Colonic mucosa (tissue), 4 donors: ENCODE measurements at regions not wholly inside any gene's neighbourhood (a gene's known extent, or its start where the extent isn't known, plus 50 kb on each side); places are given as distances from the start of the nearest gene placed in this dataset.

ENCODE experiments used
- DNase-seq: peaks from one replicate; pipeline ENCODE4 v3.0.0-alpha.2; 2020
- H3K27ac ChIP-seq: fragments of 200-600 bp; one replicate; pipeline ENCODE4 v1.8.0; 2021
- H3K27me3 ChIP-seq: fragments of 200-600 bp; one replicate; pipeline ENCODE4 v1.8.0; 2021
- H3K36me3 ChIP-seq: fragments of 200-600 bp; one replicate; pipeline ENCODE4 v1.8.0; 2021
- H3K4me1 ChIP-seq: fragments of 200-600 bp; one replicate; pipeline ENCODE4 v1.8.0; 2021; ENCODE audit warnings: mild to moderate bottlenecking
- H3K4me3 ChIP-seq: fragments of 200-600 bp; one replicate; pipeline ENCODE4 v1.8.0; 2021
- H3K9ac ChIP-seq, 2 donors: one replicate each; pipeline ENCODE4 v1.7.0; 2013; ENCODE audit warnings: control low read depth in 2 of 2, low read depth in 2 of 2, low read length in 2 of 2
- H3K9me3 ChIP-seq: fragments of 200-600 bp; one replicate; pipeline ENCODE4 v1.8.0; 2021
- intact Hi-C: fragments of 100-400 bp; cut with DNase I; formaldehyde crosslinking; loops from one replicate; pipeline ENCODE4 v1.14.1; 2022
- TF ChIP-seq, protein P1 (sequence below): fragments of 200-600 bp; IDR thresholded peaks from one replicate; pipeline ENCODE4 v1.8.0; 2022; ENCODE audit warnings: antibody characterized with exemption, mild to moderate bottlenecking
- donor health status: healthy.
- donor health status: DM: no; HTN: no; CAD: no.
- donor health status: DM: no; HTN: no; CAD: no.

DNA sequence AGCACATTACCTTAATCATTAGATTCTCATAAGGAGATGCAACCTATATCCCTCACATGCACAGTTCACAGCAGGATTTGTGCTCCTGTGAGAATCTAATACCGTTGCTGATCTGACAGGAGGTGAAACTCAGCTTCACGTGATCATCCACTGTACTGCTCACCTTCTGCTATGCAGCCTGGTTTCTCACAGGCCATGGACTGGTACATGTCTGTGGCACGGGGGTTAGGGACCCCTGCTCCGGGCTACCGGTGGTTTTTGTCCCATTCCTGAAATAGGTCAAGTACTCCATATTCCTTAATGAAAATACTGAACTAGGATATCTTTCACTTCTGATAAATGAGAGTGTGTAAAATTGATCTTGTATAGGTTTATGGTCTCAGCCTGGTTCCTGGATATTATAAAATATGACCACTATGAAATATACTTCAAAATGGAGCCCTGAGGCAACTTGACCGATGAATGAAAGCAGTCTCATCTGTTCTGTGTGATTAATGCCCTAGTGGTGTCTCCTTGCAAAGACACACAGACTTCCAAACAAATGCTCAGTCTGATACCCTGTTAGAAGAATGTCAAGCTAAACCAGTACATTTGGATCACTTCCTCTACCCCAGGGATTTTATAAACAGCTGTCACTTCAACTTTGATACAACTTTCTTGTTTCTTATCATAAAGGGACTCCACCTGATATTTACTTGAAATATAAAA lies 492.9 kb upstream of the ANO3 start:
- Histone ChIP-seq H3K27ac (no peak overlapping the region), H3K36me3 (no peaks in the 10 kb centered on the region), H3K9ac (no peak overlapping the region), H3K4me3 (no peak overlapping the region), H3K27me3 (no peaks in the 10 kb centered on the region), H3K4me1 (no peaks in the 10 kb centered on the region), H3K9me3 (no peaks in the 10 kb centered on the region)
- DNase-seq = no peak
- TF ChIP-seq, protein P1, sequence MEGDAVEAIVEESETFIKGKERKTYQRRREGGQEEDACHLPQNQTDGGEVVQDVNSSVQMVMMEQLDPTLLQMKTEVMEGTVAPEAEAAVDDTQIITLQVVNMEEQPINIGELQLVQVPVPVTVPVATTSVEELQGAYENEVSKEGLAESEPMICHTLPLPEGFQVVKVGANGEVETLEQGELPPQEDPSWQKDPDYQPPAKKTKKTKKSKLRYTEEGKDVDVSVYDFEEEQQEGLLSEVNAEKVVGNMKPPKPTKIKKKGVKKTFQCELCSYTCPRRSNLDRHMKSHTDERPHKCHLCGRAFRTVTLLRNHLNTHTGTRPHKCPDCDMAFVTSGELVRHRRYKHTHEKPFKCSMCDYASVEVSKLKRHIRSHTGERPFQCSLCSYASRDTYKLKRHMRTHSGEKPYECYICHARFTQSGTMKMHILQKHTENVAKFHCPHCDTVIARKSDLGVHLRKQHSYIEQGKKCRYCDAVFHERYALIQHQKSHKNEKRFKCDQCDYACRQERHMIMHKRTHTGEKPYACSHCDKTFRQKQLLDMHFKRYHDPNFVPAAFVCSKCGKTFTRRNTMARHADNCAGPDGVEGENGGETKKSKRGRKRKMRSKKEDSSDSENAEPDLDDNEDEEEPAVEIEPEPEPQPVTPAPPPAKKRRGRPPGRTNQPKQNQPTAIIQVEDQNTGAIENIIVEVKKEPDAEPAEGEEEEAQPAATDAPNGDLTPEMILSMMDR = no peak
- intact Hi-C loops = no loop called here

DNA sequence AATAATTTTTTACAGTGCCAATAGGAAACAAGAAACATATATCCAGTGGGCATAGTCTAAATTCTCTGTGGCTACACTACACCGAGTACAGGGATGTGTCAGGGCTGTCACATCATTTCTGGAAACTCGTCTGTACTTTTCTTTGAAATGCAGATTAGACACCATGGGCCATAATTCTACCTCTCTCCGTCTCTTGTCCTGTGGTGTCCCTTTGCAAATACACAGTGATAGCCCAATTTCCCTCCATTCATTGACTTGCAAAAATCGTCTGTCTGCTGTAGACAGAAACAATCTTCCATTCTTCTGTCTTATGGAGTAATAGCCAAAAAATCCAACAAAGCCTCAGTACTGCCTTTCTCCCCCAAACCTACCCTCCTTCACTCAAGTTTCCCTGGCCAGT lies 487.1 kb upstream of the ANO3 start:
- Histone ChIP-seq H3K9ac (no peak overlapping the region), H3K4me3 (no peak overlapping the region), H3K36me3 (no peaks in the 10 kb centered on the region), H3K9me3 (no peaks in the 10 kb centered on the region), H3K4me1 (no peaks in the 10 kb centered on the region), H3K27me3 (no peaks in the 10 kb centered on the region), H3K27ac (no peak overlapping the region)
- DNase-seq = no peak
- intact Hi-C loops = no loop called here
- TF ChIP-seq, protein P1 = no peak

DNA sequence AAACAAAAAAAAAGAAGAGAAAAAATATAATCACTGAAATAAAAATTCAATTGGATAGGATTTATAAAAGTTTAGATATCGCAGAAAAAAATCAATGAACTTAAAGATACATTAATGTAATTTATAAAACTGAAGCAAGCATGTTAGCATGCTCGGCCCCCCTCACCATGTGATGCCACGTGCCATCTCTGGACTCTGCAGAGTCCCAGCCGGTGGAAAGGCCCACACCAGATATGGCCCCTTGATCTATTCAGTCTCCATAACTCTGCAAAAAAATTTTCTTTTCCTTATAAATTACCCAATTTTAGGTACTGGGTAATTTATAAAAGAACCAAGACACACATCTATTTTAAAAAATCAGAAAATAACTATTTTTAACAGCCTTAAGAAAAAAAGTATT lies 476.0 kb upstream of the ANO3 start:
- Histone ChIP-seq H3K4me1 (no peaks in the 10 kb centered on the region), H3K9ac (no peak overlapping the region), H3K36me3 (no peaks in the 10 kb centered on the region), H3K4me3 (no peak overlapping the region), H3K27ac (no peak overlapping the region), H3K27me3 (no peaks in the 10 kb centered on the region), H3K9me3 (no peaks in the 10 kb centered on the region)
- no peak for DNase-seq
- intact Hi-C loops = no loop called here
- TF ChIP-seq, protein P1 = no peak

DNA sequence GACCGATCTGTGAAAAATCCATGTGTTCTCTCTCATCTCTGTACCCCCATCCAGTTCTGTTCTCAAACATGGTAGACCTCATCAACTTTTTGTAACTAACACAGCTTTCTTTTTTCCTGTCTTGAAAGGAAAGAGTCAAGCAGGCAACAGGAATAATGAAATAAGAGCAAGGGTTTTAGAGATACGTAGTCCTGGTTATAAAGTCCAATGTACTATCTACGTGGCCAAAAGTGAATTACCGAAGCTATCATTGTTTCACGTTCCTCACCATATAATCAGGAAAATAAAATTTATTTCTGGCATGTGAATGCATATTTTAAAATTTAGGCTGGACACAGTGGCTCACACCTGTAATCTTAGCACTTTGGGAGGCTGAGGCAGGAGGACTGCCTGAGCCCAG lies 472.2 kb upstream of the ANO3 start:
- H3K9ac ChIP-seq = no peak overlapping the region
- H3K36me3 ChIP-seq = no peaks in the 10 kb centered on the region
- peak overlapping the region; percentile 48 for H3K27ac ChIP-seq
- H3K27me3 ChIP-seq = no peaks in the 10 kb centered on the region
- H3K9me3 ChIP-seq = no peaks in the 10 kb centered on the region
- no peak overlapping the region for H3K4me3 ChIP-seq
- TF ChIP-seq, protein P1 = no peak
- no peaks in the 10 kb centered on the region for H3K4me1 ChIP-seq
- no peak for DNase-seq
- intact Hi-C loops = no loop called here

DNA sequence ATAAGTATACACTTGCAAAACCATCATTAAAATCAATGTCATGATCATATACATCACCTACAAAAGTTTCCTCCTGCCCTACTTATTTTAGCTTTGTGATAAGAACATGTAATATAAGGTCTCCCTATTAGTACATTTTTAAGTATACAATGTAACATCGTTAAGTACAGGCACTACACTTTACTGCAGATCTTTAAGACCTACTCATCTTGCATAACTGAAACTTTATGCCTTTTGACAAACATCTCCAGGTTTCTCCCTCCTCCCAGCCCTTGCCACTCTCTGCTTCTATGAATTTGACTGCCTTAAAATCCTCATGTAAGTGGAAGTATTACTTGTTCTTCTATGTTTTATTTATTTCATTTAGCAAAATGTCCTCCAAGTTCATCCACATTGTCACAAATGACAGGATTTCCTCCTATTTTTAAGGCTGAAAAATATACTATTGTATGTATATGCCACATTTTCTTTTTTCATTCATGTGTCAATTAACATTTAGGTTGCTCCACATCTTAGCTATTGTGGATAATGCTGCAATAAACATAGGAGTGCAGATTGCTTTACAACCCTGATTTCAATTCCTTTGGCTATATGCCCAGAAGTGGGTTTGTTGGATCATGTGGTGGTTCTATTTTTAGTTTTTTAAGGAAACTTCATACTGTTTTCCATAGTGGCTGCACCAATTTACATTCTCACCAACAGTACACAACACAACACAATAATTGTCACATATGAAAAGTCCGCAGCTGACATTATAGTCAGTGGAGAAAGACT lies 471.1 kb upstream of the ANO3 start:
- no peaks in the 10 kb centered on the region for H3K4me1 ChIP-seq
- no peaks in the 10 kb centered on the region for H3K9me3 ChIP-seq
- no peak overlapping the region for H3K4me3 ChIP-seq
- intact Hi-C loops = no loop called here
- H3K9ac ChIP-seq = no peak overlapping the region
- TF ChIP-seq, protein P1 = no peak
- peak; percentile 38 for DNase-seq
- H3K36me3 ChIP-seq = no peaks in the 10 kb centered on the region
- no peaks in the 10 kb centered on the region for H3K27me3 ChIP-seq
- peak overlapping the region; percentile 48 for H3K27ac ChIP-seq
